GM08714 (cell line): ENCODE measurements at regions not wholly inside any gene's neighbourhood (a gene's known extent, or its start where the extent isn't known, plus 50 kb on each side); places are given as distances from the start of the nearest gene placed in this dataset.
"Not testable (repeated sequence)": the region's sequence is repeated elsewhere in the genome, so short reads cannot be mapped to it uniquely, and the experiment has no call there.

Source experiments
- H3K4me3 ChIP-seq: fragments of 200-500 bp; sonication (Bioruptor generic); 2 replicates; pipeline ENCODE4 v1.5.1; 2014; ENCODE audit warnings: mild to moderate bottlenecking, low read length, inconsistent platforms
- ZNF274 ChIP-seq: IDR thresholded peaks from 2 replicates; pipeline ENCODE4 v1.6.1; 2012; ENCODE audit warnings: mild to moderate bottlenecking, low read depth, low read length

GRCh38 chr9:63912451-63912850 lies 1372.6 kb downstream of the FOXD4L5 start:
- H3K4me3 ChIP-seq = not testable (repeated sequence)

GRCh38 chr9:63909076-63909475 lies 1375.9 kb downstream of the FOXD4L5 start:
- H3K4me3 ChIP-seq = not testable (repeated sequence)

- not testable (repeated sequence) for H3K4me3 ChIP-seq
Observed at GRCh38 chr9:63899637-63900190, 1385.3 kb downstream of the FOXD4L5 start.

GRCh38 chr9:63881386-63881785 lies 1403.6 kb downstream of the FOXD4L5 start:
- not testable (repeated sequence) for H3K4me3 ChIP-seq

- not testable (repeated sequence) for H3K4me3 ChIP-seq
Observed at GRCh38 chr9:63876380-63876779, 1408.6 kb downstream of the FOXD4L5 start.

- TF ChIP-seq ZNF274 = no peak
- H3K4me3 ChIP-seq = no peak overlapping the region; the same call in 1 of the 2 replicates
Observed at GRCh38 chr9:63859475-63860215, 1425.4 kb downstream of the FOXD4L5 start.

GRCh38 chr9:63859090-63859474 lies 1425.9 kb downstream of the FOXD4L5 start:
- not testable (repeated sequence) for H3K4me3 ChIP-seq

GRCh38 chr9:63853140-63853751 lies 1431.8 kb downstream of the FOXD4L5 start:
- H3K4me3 ChIP-seq = not testable (repeated sequence)

- H3K4me3 ChIP-seq = not testable (repeated sequence)
Observed at GRCh38 chr9:63824804-63825203, 1460.2 kb downstream of the FOXD4L5 start.

- H3K4me3 ChIP-seq = not testable (repeated sequence)
Observed at GRCh38 chr9:63823375-63824201, 1461.4 kb downstream of the FOXD4L5 start.

GRCh38 chr9:63822615-63823374 lies 1462.2 kb downstream of the FOXD4L5 start:
- not testable (repeated sequence) for H3K4me3 ChIP-seq

- not testable (repeated sequence) for H3K4me3 ChIP-seq
Observed at GRCh38 chr9:63821293-63821692, 1463.7 kb downstream of the FOXD4L5 start.

- H3K4me3 ChIP-seq = not testable (repeated sequence)
Observed at GRCh38 chr9:63820882-63821281, 1464.1 kb downstream of the FOXD4L5 start.

GRCh38 chr9:63820383-63820782 lies 1464.6 kb downstream of the FOXD4L5 start:
- not testable (repeated sequence) for H3K4me3 ChIP-seq
